ENCODE measurements at regions not wholly inside any gene's neighbourhood (a gene's known extent, or its start where the extent isn't known, plus 50 kb on each side); places are given as distances from the start of the nearest gene placed in this dataset.

- no peak for DNase-seq (ENCODE audit: low spot score in 2 of 2)
- intact Hi-C loops (cut with DNase I), result no loop called here
- no peak overlapping the region for H3K4me3 ChIP-seq
- no peaks in the 10 kb centered on the region for H3K4me1 ChIP-seq
- H3K27me3 ChIP-seq, result no peaks in the 10 kb centered on the region
- no peak overlapping the region for H3K27ac ChIP-seq
- no peaks in the 10 kb centered on the region for H3K9me3 ChIP-seq
- no peaks in the 10 kb centered on the region for H3K36me3 ChIP-seq
- TF ChIP-seq CTCF (IDR thresholded peaks at IDR 0.05), result no peak
Observed at GRCh38 chr7:19415123-19415522, 269.9 kb upstream of the FERD3L start.

- no peak overlapping the region for H3K4me3 ChIP-seq
- no peak for DNase-seq (ENCODE audit: low spot score in 2 of 2)
- H3K9me3 ChIP-seq, result no peaks in the 10 kb centered on the region
- H3K4me1 ChIP-seq, result no peaks in the 10 kb centered on the region
- no peaks in the 10 kb centered on the region for H3K27me3 ChIP-seq
- intact Hi-C loops (cut with DNase I), result no loop called here
- TF ChIP-seq CTCF (IDR thresholded peaks at IDR 0.05), result no peak
- H3K27ac ChIP-seq, result no peak overlapping the region
- H3K36me3 ChIP-seq, result no peaks in the 10 kb centered on the region
Observed at GRCh38 chr7:19413443-19413965, 268.3 kb upstream of the FERD3L start.

DNA sequence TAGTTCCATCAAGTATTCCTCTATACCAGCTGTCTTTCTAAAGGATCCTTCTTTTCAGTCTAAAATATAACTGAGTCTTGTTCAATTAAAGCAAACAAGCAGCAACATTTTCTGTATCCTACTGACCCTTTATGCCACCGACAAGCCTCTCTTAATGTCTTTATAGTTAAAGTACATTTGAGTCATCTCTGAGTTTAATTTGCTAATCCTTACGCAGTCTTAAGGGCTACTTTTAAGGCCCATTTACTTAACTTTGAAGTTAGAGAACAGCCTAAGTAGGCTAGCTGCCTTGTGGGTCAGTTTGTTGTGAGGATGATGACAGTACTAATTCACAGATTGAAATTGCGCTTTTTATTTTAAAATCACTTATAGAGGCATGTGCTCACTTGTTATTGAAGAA, 265.5 kb upstream of the FERD3L start:
- no peak for DNase-seq (ENCODE audit: low spot score in 2 of 2)
- intact Hi-C loops (cut with DNase I), result no loop called here
- Histone ChIP-seq H3K9me3 (no peaks in the 10 kb centered on the region), H3K4me3 (no peak overlapping the region), H3K36me3 (no peaks in the 10 kb centered on the region), H3K27me3 (no peaks in the 10 kb centered on the region), H3K27ac (no peak overlapping the region), H3K4me1 (no peaks in the 10 kb centered on the region)
- TF ChIP-seq CTCF (IDR thresholded peaks at IDR 0.05), result no peak

DNA sequence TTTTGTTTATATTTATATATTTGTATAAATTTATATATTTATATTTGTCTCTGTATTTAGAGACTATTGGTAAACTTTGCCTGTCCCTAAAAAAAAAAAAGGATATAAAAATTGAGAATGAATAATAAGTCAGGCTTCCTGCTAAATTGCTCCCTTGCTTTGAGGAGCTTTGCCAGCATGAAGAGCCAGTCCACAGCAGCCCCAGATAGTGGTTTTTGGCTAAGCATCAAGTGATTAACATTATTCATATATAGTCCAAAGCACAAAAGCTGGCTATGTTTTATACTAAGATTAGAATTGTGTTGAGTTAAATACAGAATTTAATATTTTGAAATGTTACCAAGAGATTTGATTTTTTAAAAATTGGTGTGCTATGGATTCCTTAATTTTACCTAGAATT, 264.9 kb upstream of the FERD3L start:
- TF ChIP-seq CTCF (IDR thresholded peaks at IDR 0.05), result no peak
- no peaks in the 10 kb centered on the region for H3K27me3 ChIP-seq

DNA sequence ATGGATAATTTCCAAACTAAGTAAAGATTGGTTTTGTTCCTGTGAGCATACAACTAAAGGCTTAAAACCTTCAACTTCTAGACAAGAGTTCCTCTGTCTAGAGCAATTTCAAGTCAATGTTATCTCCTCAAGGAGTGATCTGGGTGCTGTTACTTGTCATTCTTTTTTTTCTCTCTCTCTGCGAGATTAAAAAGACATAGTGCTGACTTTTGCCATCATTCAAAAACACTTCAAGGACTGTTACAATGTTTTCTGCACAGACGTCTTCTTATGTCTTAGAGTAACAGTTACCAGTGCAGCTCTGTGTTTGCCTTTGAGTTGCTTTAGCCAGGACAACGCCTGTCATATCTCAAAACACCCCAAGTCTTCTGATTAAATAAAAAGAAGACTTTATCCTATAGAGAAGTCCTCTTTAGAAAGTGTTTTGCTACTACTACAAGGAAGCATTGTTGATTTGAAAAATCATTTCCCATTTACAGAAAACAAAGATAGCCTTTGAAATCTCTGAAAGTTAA, 263.5 kb upstream of the FERD3L start:
- Histone ChIP-seq H3K9me3 (no peaks in the 10 kb centered on the region), H3K4me1 (no peaks in the 10 kb centered on the region), H3K27ac (no peak overlapping the region), H3K36me3 (no peaks in the 10 kb centered on the region), H3K4me3 (no peak overlapping the region), H3K27me3 (no peaks in the 10 kb centered on the region)
- no peak for TF ChIP-seq CTCF (IDR thresholded peaks at IDR 0.05)
- intact Hi-C loops (cut with DNase I), result no loop called here
- DNase-seq (ENCODE audit: low spot score in 2 of 2), result no peak

More for the DNA sequence above, 264.9 kb upstream of the FERD3L start:
- Histone ChIP-seq H3K4me1 (no peaks in the 10 kb centered on the region), H3K4me3 (no peak overlapping the region), H3K27ac (no peak overlapping the region), H3K9me3 (no peaks in the 10 kb centered on the region), H3K36me3 (no peaks in the 10 kb centered on the region)
- no peak for DNase-seq (ENCODE audit: low spot score in 2 of 2)
- intact Hi-C loops (cut with DNase I), result no loop called here

DNA sequence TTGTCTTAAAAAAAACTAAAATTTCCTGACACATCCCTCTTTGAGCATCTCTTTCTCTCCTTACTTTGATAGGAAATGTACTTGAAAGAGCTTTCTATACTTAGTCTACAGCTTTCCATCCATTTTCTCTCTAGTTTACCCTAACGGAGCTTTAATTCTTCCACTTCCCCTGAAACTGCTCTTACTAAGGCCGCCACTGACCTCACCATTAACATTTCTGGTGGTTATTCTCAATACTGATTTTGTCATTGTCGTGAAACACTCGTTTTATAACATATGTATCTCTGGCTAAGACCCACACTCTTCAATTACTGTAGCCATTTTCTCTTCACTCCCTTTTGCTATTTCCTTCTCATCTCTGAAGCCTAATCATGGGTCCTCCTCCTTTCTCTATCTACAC, 262.0 kb upstream of the FERD3L start:
- Histone ChIP-seq H3K4me3 (no peak overlapping the region), H3K9me3 (no peaks in the 10 kb centered on the region), H3K27me3 (no peaks in the 10 kb centered on the region), H3K27ac (no peak overlapping the region), H3K4me1 (no peaks in the 10 kb centered on the region), H3K36me3 (no peaks in the 10 kb centered on the region)
- intact Hi-C loops (cut with DNase I), result no loop called here
- TF ChIP-seq CTCF (IDR thresholded peaks at IDR 0.05), result no peak
- DNase-seq (ENCODE audit: low spot score in 2 of 2), result no peak
